T-helper 2 cell treated with Interferon-gamma antibody and Interleukin-4, amounts not matched to agents 5 μg/mL and 100 μg/mL, for 36 hours (primary cell): ENCODE measurements at regions not wholly inside any gene's neighbourhood (a gene's known extent, or its start where the extent isn't known, plus 50 kb on each side); places are given as distances from the start of the nearest gene placed in this dataset.
"Not testable (repeated sequence)": the region's sequence is repeated elsewhere in the genome, so short reads cannot be mapped to it uniquely, and the experiment has no call there.

ENCODE experiments used
- DNase-seq: peaks from one replicate; pipeline ENCODE4 v3.0.0; 2021; ENCODE audit warnings: low spot score
- H3K27ac Mint-ChIP-seq: one replicate; pipeline ENCODE4 v1.8.0; 2021; ENCODE audit warnings: mild to moderate bottlenecking, mixed read lengths
- H3K27me3 Mint-ChIP-seq: one replicate; pipeline ENCODE4 v1.8.0; 2021; ENCODE audit warnings: low read depth, mixed read lengths
- H3K36me3 Mint-ChIP-seq: one replicate; pipeline ENCODE4 v1.8.0; 2021; ENCODE audit warnings: low read depth, mixed read lengths
- H3K4me1 Mint-ChIP-seq: one replicate; pipeline ENCODE4 v1.8.0; 2021; ENCODE audit warnings: low read depth, mixed read lengths
- H3K4me3 Mint-ChIP-seq: one replicate; pipeline ENCODE4 v1.8.0; 2022; ENCODE audit warnings: mild to moderate bottlenecking, moderate library complexity, mixed read lengths
- H3K9me3 Mint-ChIP-seq: one replicate; pipeline ENCODE4 v1.8.0; 2021; ENCODE audit warnings: mixed read lengths

DNA sequence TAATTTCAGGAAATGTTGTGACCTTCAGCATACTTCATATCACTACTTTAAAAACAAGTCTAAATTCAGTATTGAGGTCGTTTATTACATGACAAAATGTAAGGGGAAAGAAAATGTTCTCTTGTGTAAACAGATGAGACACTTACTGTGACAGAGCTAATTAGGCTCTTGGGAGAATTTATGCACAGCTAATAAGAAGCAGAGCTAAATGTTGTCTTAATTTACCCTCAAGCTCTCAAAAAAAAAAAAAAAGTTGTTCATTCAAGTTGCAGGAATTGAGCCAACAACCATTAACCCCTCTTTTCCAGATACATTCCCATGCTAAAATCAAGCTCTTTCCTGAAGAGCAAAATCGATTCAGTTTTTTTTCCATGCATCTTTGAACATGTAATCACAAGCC, 1419.4 kb downstream of the FSCB start:
- peaks cover 42% of the 10 kb centered on the region for H3K9me3 Mint-ChIP-seq
- H3K27ac Mint-ChIP-seq = no peak overlapping the region
- H3K4me3 Mint-ChIP-seq = no peak overlapping the region
- H3K4me1 Mint-ChIP-seq = no peaks in the 10 kb centered on the region
- no peak for DNase-seq
- H3K36me3 Mint-ChIP-seq = no peaks in the 10 kb centered on the region
- no peaks in the 10 kb centered on the region for H3K27me3 Mint-ChIP-seq

DNA sequence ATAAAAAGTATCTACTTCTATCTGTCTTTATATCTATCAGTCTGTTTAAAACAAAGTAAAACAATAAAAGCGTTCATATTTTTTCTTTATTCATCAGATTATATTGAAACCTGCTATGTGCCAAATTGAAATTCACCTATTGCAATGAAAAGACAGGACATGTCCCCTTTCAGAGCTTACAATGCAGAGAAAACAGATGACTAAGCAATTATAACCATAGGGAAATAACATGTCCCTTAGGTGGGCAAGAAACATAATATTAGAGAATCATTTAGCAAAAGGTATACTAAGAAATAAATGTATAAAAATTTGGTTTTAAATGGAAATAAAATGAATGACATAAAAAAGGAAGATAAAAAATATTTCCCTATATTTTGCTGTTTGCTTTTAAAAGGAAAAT, 1421.3 kb downstream of the FSCB start:
- no peaks in the 10 kb centered on the region for H3K27me3 Mint-ChIP-seq
- H3K4me1 Mint-ChIP-seq = no peaks in the 10 kb centered on the region
- H3K36me3 Mint-ChIP-seq = no peaks in the 10 kb centered on the region

DNA sequence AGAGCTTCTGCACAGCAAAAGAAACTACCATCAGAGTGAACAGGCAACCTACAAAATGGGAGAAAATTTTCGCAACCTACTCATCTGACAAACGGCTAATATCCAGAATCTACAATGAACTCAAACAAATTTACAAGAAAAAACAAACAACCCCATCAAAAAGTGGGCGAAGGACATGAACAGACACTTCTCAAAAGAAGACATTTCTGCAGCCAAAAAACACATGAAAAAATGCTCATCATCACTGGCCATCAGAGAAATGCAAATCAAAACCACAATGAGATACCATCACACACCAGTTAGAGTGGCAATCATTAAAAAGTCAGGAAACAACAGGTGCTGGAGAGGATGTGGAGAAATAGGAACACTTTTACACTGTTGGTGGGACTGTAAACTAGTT, 1439.7 kb downstream of the FSCB start:
- H3K4me3 Mint-ChIP-seq, H3K36me3 Mint-ChIP-seq, DNase-seq, H3K27ac Mint-ChIP-seq, H3K4me1 Mint-ChIP-seq, H3K27me3 Mint-ChIP-seq: not testable (repeated sequence)
- peaks cover 18% of the 10 kb centered on the region for H3K9me3 Mint-ChIP-seq

More for the DNA sequence above, 1421.3 kb downstream of the FSCB start:
- no peak for DNase-seq
- H3K4me3 Mint-ChIP-seq = no peak overlapping the region
- H3K9me3 Mint-ChIP-seq = peaks cover 31% of the 10 kb centered on the region
- no peak overlapping the region for H3K27ac Mint-ChIP-seq

DNA sequence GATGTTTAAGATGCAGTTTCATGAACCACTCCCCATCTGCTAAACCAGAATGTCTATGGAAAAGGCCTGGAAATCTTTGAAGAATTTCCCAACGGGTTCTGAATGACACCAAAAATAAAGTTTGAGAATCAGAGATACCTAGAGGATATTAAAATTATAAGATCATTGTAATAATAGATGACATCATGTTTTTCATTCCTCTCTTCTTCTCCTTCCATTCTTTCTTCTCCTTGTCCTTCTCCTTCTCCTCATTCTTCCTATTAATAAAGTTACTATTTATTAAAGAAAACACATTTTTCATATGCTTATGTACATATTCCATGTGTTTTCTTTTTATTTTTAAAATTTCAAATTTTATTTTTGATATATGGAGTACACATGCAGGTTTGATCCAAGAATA, 1449.4 kb downstream of the LRFN5 start:
- Mint-ChIP-seq H3K9me3 (peaks cover 35% of the 10 kb centered on the region), H3K4me3 (no peak overlapping the region), H3K36me3 (no peaks in the 10 kb centered on the region)

DNA sequence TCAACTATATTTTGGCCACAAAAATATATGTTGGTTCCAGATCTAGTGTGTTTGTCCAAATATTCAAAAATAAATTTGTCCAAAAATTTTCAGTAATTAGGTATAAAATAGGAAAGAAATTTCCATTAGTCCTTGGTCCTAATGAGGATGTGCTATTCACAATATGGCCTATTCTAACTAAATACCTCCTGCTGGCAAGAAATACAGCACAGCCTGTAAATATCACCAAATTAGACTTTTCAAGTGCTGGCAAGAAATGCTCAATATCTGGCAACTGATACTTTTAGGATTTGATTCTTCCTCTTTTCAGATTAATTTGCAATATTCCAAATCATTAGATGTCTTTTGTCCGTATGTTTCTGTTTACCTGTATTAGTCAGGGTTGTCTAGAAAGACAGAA, 1446.2 kb downstream of the LRFN5 start:
- DNase-seq = no peak
- Mint-ChIP-seq H3K27me3 (no peaks in the 10 kb centered on the region), H3K27ac (no peak overlapping the region), H3K4me1 (no peaks in the 10 kb centered on the region), H3K36me3 (no peaks in the 10 kb centered on the region), H3K9me3 (peaks cover 17% of the 10 kb centered on the region), H3K4me3 (no peak overlapping the region)

More for the DNA sequence above, 1449.4 kb downstream of the LRFN5 start:
- DNase-seq = no peak
- Mint-ChIP-seq H3K27me3 (no peaks in the 10 kb centered on the region), H3K4me1 (no peaks in the 10 kb centered on the region), H3K27ac (no peak overlapping the region)

DNA sequence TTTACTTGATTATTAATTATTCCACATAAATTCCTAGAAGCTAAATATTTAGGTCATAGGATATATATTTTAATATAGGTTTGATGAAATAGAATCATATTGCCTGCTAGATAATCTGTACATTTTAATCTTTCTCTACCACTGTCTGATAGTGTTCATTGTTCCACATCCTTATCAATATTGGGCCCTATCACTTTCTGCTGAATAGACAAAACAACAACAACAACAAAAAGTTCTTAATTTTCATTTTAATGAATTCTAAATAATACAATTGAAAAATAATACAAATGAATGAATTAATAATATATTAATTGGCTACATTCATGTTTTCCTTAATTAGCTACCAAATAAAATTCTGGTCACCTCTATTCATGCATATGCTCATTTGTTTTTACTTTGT, 1437.2 kb downstream of the LRFN5 start:
- H3K4me3 Mint-ChIP-seq = no peak overlapping the region

DNA sequence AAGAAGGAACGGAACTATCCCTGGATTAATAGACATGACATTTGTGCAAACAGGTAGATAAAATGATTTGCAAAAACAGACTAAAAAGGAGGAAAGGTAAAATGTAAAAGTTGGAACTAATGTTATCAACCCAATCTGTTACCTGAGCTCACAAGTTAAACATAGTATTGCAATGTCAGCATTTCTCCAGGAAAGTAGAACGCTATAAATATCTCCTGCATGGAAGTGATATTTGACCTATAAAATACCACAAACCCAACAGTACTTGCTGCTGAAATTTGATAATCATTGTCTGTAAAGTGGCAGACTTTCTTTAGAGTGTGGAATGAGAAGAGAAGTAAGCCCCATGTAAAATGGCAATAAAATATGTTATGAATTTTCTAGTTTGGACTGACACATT, 1435.7 kb downstream of the LRFN5 start:
- Mint-ChIP-seq H3K9me3 (peaks cover 43% of the 10 kb centered on the region), H3K27ac (no peak overlapping the region), H3K4me3 (no peak overlapping the region), H3K4me1 (no peaks in the 10 kb centered on the region), H3K36me3 (no peaks in the 10 kb centered on the region), H3K27me3 (no peaks in the 10 kb centered on the region)
- DNase-seq = no peak

More for the DNA sequence above, 1437.2 kb downstream of the LRFN5 start:
- H3K9me3 Mint-ChIP-seq = peaks cover 49% of the 10 kb centered on the region
- no peaks in the 10 kb centered on the region for H3K27me3 Mint-ChIP-seq
- H3K27ac Mint-ChIP-seq = no peak overlapping the region
- no peak for DNase-seq
- no peaks in the 10 kb centered on the region for H3K4me1 Mint-ChIP-seq
- no peaks in the 10 kb centered on the region for H3K36me3 Mint-ChIP-seq

DNA sequence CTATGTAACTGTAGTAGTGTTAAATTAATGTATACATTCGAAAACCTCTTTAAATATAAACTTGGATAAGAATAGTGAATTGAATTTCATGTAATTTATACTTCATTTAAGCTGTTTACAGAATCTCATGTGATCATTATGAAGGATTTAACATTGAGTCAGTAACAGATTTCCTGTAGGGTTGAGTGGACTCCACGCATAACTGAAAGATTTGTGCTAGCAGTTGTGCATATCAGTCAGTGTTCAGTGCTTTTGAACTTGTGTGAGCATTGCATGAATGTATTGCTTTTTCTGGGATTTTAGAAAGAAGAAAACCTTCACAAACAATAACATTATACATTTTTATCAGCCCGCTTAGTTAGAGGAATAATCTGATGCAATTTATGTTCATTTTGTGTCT, 1435.3 kb downstream of the LRFN5 start:
- DNase-seq = no peak
- Mint-ChIP-seq H3K4me1 (no peaks in the 10 kb centered on the region), H3K27ac (no peak overlapping the region), H3K36me3 (no peaks in the 10 kb centered on the region), H3K4me3 (no peak overlapping the region), H3K9me3 (peaks cover 38% of the 10 kb centered on the region), H3K27me3 (no peaks in the 10 kb centered on the region)

DNA sequence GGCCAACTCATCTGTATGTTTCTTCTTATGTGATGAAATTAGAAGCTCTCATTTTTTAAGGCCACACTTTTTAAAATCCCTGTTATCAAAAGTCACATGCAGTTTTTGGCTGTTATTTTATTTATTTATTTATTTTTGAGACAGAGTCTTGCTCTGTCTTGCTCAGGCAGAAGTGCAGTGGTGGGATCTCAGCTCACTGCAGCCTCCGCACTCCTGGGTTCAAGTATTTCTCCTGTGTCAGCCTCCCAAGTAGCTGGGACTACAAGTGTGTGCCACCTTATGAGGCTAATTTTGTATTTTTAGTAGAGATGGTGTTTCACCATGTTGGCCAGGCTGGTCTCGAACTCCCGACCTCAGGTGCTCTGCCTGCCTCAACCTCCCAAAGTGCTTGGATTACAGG, 1434.5 kb downstream of the LRFN5 start:
- Mint-ChIP-seq H3K4me1 (no peaks in the 10 kb centered on the region), H3K4me3 (no peak overlapping the region), H3K27me3 (no peaks in the 10 kb centered on the region), H3K27ac (no peak overlapping the region), H3K9me3 (peaks cover 33% of the 10 kb centered on the region), H3K36me3 (no peaks in the 10 kb centered on the region)
- no peak for DNase-seq

DNA sequence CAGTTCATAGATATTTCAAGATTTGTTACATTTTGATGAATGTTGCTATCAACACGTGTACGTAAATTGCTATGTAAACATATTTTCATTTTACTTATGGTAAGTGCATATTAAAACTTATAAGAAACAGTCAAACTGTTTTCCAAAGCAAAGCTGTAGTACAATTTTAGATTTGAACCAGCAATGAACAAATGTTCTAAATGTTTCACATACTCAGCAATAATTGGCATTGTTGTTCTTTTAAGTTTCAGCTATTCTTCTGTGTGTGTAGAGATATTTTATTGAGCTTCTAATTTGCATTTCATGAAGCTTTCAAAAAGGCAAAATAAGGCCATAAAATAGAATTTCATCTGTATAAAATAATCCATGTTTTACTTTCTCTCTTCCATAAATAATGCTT, 1433.2 kb downstream of the LRFN5 start:
- Mint-ChIP-seq H3K4me3 (no peak overlapping the region), H3K9me3 (peaks cover 33% of the 10 kb centered on the region), H3K27ac (no peak overlapping the region), H3K36me3 (no peaks in the 10 kb centered on the region), H3K4me1 (no peaks in the 10 kb centered on the region), H3K27me3 (no peaks in the 10 kb centered on the region)
- DNase-seq = no peak

DNA sequence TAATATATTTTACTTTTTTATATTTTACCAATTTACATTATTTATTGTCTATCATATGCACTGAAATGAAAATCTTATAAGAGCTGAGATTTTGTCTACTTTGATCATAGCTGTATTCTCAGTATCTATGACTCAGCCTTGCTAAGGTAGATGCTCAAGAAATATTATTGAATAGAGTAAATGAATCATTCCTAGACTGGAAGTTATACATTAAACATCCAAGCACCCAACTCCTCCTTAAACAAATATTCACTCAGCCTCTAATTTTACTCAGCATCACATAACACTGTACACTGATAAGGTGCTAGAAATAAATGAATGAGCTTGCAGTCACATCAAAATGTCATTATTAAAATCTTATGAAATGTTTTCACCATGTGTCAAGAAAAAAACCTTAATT, 1424.9 kb downstream of the LRFN5 start:
- no peaks in the 10 kb centered on the region for H3K4me1 Mint-ChIP-seq
- no peak overlapping the region for H3K4me3 Mint-ChIP-seq
- peaks cover 20% of the 10 kb centered on the region for H3K9me3 Mint-ChIP-seq
- H3K27ac Mint-ChIP-seq = no peak overlapping the region
- no peaks in the 10 kb centered on the region for H3K27me3 Mint-ChIP-seq
- H3K36me3 Mint-ChIP-seq = no peaks in the 10 kb centered on the region
- no peak for DNase-seq

DNA sequence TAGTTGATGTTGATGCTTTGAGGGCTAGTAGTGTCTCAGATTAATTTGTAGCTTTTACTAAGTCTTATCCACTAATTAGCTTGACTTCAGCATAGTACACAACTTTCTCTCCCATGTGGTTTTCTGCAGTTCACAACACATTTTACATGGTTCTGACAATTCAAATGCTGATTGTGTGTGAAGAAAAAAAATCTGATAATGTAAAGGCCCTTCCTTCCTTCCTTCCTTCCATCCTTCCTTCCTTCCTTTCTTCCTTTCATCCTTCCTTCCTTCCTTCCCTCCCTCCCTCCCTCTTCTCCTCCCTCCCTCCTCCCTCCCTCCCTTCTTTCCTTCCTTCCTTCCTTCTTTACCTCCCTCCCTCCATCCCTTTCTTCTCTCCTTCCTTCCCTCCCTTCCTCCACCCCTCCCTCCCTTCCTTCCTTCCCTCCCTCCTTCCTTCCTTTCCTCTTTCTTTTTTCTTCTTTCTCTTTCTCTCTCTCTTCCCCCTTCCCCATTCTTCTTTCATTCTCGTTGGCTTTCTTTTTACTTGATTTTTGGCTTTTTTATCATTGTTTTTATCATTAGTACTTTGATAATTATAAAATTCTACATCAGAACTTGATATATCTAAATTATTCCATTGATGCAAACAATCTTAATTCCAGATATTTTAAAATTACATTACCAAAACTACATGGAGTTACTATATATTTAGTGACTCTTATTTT, 1415.6 kb downstream of the LRFN5 start:
- no peaks in the 10 kb centered on the region for H3K27me3 Mint-ChIP-seq

DNA sequence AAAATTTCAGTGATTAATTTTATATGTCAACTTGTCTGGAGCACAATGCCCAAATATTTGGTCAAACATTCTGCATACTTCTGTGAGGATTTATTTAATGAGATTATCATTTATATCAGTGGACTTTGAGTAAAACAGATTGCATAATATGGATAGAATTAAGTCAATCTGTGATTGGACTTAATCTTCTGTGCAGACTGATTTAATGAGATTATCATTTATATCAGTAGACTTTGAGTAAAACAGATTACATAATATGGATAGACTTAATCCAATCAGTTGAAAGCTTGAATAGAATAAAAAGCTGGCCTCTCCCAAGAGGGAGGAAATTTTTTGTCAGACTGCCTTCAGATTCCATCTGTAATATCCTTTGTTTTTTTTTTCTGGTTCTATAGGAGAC, 1413.2 kb downstream of the LRFN5 start:
- no peak overlapping the region for H3K27ac Mint-ChIP-seq
- H3K4me3 Mint-ChIP-seq = no peak overlapping the region
- H3K9me3 Mint-ChIP-seq = peaks cover 41% of the 10 kb centered on the region
- H3K27me3 Mint-ChIP-seq = no peaks in the 10 kb centered on the region
- no peaks in the 10 kb centered on the region for H3K4me1 Mint-ChIP-seq
- no peaks in the 10 kb centered on the region for H3K36me3 Mint-ChIP-seq
- no peak for DNase-seq

More for the DNA sequence above, 1415.6 kb downstream of the LRFN5 start:
- Mint-ChIP-seq H3K4me1 (no peaks in the 10 kb centered on the region), H3K9me3 (peaks cover 41% of the 10 kb centered on the region), H3K4me3 (no peak overlapping the region), H3K27ac (no peak overlapping the region), H3K36me3 (no peaks in the 10 kb centered on the region)
- DNase-seq = no peak

DNA sequence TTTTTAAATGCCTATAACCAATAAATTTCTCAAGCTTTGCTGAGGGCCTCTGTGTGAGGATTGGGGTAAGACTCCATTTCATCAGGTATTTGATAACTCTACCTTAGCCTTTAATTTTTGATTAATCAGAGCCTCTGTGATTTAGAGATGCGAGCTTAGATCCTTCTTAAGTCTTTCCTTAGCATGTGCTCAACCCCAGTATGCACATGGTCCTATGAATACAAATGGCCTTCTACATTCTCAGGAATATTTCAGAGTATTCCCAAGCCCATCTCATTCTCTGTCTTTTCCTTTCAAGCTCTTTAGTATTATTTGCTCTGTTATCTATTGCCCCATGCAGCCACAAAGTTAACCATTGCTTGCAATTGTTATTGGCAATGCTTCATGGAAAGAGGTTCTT, 1407.7 kb downstream of the LRFN5 start:
- H3K4me1 Mint-ChIP-seq = no peaks in the 10 kb centered on the region
- no peak for DNase-seq
- no peaks in the 10 kb centered on the region for H3K36me3 Mint-ChIP-seq
- H3K27me3 Mint-ChIP-seq = no peaks in the 10 kb centered on the region
- no peak overlapping the region for H3K27ac Mint-ChIP-seq
- H3K4me3 Mint-ChIP-seq = no peak overlapping the region
- H3K9me3 Mint-ChIP-seq = peaks cover 35% of the 10 kb centered on the region

DNA sequence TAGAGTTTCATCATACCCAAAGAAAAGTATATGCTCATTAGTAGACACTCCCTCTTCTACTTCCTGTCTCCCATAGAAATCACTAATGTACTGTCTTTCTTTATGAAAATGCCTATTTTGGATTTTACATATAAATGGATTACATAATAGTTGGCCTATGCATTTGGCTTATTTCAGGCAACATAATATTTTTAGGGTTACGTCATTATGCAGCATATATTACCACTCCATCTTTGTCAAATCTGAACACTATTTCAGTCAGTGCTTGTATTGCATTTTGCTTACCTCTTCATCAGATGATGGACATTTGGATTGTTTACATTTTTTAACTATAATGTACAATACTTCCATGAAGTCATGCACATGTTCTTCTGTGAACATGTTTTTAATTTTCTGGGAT, 1406.1 kb downstream of the LRFN5 start:
- H3K9me3 Mint-ChIP-seq = peaks cover 39% of the 10 kb centered on the region
- H3K27ac Mint-ChIP-seq = no peak overlapping the region
- peaks cover 2% of the 10 kb centered on the region for H3K36me3 Mint-ChIP-seq
- H3K4me3 Mint-ChIP-seq = no peak overlapping the region
- H3K4me1 Mint-ChIP-seq = no peaks in the 10 kb centered on the region
- no peak for DNase-seq
- no peaks in the 10 kb centered on the region for H3K27me3 Mint-ChIP-seq
